Endodermal cell (in vitro differentiated cells): ENCODE measurements at regions not wholly inside any gene's neighbourhood (a gene's known extent, or its start where the extent isn't known, plus 50 kb on each side); places are given as distances from the start of the nearest gene placed in this dataset.

Experiments
- DNase-seq: peaks from one replicate; pipeline ENCODE4 v3.0.0-alpha.2; 2017
- H3K27ac ChIP-seq: 2 replicates; pipeline ENCODE4 v1.5.1; 2013; ENCODE audit warnings: mild to moderate bottlenecking, low read depth, low read length, moderate library complexity
- H3K27me3 ChIP-seq: 2 replicates; pipeline ENCODE4 v1.6.1; 2013; ENCODE audit warnings: mild to moderate bottlenecking, low read length, moderate library complexity; ENCODE audit not compliant: insufficient read depth, control insufficient read depth, poor library complexity, severe bottlenecking
- H3K36me3 ChIP-seq: 2 replicates; pipeline ENCODE4 v1.7.0; 2013; ENCODE audit warnings: mild to moderate bottlenecking, low read length, moderate library complexity; ENCODE audit not compliant: control insufficient read depth, insufficient read depth
- H3K4me1 ChIP-seq: one replicate; pipeline ENCODE4 v1.7.0; 2013; ENCODE audit warnings: low read length; ENCODE audit not compliant: control insufficient read depth, insufficient read depth
- H3K4me3 ChIP-seq: 2 replicates; pipeline ENCODE4 v1.5.1; 2013; ENCODE audit warnings: mild to moderate bottlenecking, low read length, moderate library complexity
- H3K9ac ChIP-seq: 2 replicates; pipeline ENCODE4 v1.6.1; 2013; ENCODE audit warnings: mild to moderate bottlenecking, low read length, moderate library complexity; ENCODE audit not compliant: poor library complexity, severe bottlenecking; ENCODE audit errors: extremely low read depth
- H3K9me3 ChIP-seq: 2 replicates; pipeline ENCODE4 v1.6.1; 2013; ENCODE audit warnings: mild to moderate bottlenecking, low read length, moderate library complexity; ENCODE audit not compliant: control insufficient read depth
- H3K27ac Mint-ChIP-seq: 2 replicates; pipeline ENCODE4 v1.8.0; 2020; ENCODE audit warnings: mixed read lengths
- H3K27me3 Mint-ChIP-seq: 2 replicates; pipeline ENCODE4 v1.8.0; 2021; ENCODE audit warnings: mild to moderate bottlenecking, mixed read lengths; ENCODE audit not compliant: insufficient read depth
- H3K36me3 Mint-ChIP-seq: 2 replicates; pipeline ENCODE4 v1.8.0; 2020; ENCODE audit warnings: low read depth, mixed read lengths
- H3K4me1 Mint-ChIP-seq: 2 replicates; pipeline ENCODE4 v1.8.0; 2020; ENCODE audit warnings: mixed read lengths
- H3K4me3 Mint-ChIP-seq: 2 replicates; pipeline ENCODE4 v1.8.0; 2020; ENCODE audit warnings: mild to moderate bottlenecking, moderate library complexity, mixed read lengths
- H3K9me3 Mint-ChIP-seq: 2 replicates; pipeline ENCODE4 v1.8.0; 2020; ENCODE audit warnings: mild to moderate bottlenecking, mixed read lengths
- WGBS, 2 experiments: methylation state at CpG; one replicate each; pipeline versions ENCODE4 v1.1.5 to v1.1.7; 2013; ENCODE audit warnings: missing lambda C conversion rate in 2 of 2, mixed read lengths in 1 of 2; ENCODE audit not compliant: insufficient coverage in 1 of 2, insufficient read length in 1 of 2; 5-methylcytosine and 5-hydroxymethylcytosine counted together
- TF ChIP-seq, protein P1 (sequence below): fragments of 200-600 bp; sonication (generic); conservative IDR thresholded peaks from 2 replicates; pipeline ENCODE4 v1.5.0; 2021; ENCODE audit warnings: antibody characterized with exemption, mild to moderate bottlenecking

DNA sequence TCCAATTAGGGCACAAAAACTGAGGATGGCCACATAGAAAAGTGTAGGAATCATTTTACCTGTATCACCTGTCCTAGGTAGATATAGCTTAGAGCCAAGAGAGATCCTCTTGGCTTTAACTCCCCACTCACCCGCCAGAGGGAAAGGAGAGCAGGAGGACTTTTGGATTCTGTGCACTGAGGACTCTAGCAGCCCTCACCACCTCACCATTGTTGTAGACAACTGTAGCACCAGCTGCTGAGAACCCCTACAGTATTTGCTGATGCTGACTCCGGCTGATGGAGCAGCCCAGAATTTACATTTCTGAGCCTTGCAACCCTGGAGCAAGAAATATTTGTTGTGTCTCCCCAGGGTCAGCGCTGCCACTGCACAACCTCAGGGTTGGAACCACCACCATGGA, 2044.4 kb downstream of the OLFM4 start:
- DNase-seq: no peak
- Mint-ChIP-seq H3K36me3 (no peaks in the 10 kb centered on the region), H3K27me3 (no peaks in the 10 kb centered on the region), H3K27ac (no peak overlapping the region), H3K4me3 (no peak overlapping the region), H3K9me3 (no peaks in the 10 kb centered on the region), H3K4me1 (no peaks in the 10 kb centered on the region)
- no peaks in the 10 kb centered on the region for H3K9me3 ChIP-seq
- H3K27me3 ChIP-seq: no peaks in the 10 kb centered on the region
- TF ChIP-seq, protein P1, sequence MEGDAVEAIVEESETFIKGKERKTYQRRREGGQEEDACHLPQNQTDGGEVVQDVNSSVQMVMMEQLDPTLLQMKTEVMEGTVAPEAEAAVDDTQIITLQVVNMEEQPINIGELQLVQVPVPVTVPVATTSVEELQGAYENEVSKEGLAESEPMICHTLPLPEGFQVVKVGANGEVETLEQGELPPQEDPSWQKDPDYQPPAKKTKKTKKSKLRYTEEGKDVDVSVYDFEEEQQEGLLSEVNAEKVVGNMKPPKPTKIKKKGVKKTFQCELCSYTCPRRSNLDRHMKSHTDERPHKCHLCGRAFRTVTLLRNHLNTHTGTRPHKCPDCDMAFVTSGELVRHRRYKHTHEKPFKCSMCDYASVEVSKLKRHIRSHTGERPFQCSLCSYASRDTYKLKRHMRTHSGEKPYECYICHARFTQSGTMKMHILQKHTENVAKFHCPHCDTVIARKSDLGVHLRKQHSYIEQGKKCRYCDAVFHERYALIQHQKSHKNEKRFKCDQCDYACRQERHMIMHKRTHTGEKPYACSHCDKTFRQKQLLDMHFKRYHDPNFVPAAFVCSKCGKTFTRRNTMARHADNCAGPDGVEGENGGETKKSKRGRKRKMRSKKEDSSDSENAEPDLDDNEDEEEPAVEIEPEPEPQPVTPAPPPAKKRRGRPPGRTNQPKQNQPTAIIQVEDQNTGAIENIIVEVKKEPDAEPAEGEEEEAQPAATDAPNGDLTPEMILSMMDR: no peak
- H3K27ac ChIP-seq: no peak overlapping the region
- H3K4me3 ChIP-seq: no peak overlapping the region
- no peak overlapping the region for H3K9ac ChIP-seq
- H3K36me3 ChIP-seq: no peaks in the 10 kb centered on the region
- H3K4me1 ChIP-seq: no peaks in the 10 kb centered on the region
- 92 to 100% methylated on average over 1 to 3 of the region's 3 CpGs for WGBS, 2 experiments

DNA sequence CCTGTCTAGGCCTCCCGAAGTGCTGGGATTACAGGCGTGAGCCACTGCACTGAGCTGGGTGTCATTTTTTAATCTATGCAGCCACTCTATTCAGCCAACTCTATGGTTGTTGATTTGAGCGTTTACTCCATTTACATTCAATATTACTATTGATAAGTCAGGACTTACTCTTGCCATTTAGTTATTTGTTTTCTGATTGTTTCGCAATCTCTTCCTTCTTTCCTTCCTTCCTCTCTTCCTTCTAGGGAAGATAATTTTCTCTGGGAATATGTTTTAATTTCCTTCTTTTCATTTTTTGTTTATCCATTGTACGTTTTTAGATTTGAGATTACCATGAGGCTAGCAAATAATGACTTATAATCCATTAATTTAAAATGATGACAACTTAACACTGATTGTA, 2056.0 kb downstream of the OLFM4 start:
- Histone ChIP-seq H3K4me1 (no peaks in the 10 kb centered on the region), H3K36me3 (no peaks in the 10 kb centered on the region), H3K9me3 (no peaks in the 10 kb centered on the region), H3K4me3 (no peak overlapping the region), H3K27me3 (no peaks in the 10 kb centered on the region), H3K27ac (no peak overlapping the region), H3K9ac (no peak overlapping the region)
- Mint-ChIP-seq H3K4me3 (no peak overlapping the region), H3K36me3 (no peaks in the 10 kb centered on the region), H3K4me1 (peaks cover 1% of the 10 kb centered on the region), H3K9me3 (peaks cover 7% of the 10 kb centered on the region), H3K27ac (no peak overlapping the region), H3K27me3 (no peaks in the 10 kb centered on the region)
- DNase-seq: no peak
- WGBS, 2 experiments: 91 to 100% methylated on average over 4 of the region's 5 CpGs
- TF ChIP-seq, protein P1: no peak

DNA sequence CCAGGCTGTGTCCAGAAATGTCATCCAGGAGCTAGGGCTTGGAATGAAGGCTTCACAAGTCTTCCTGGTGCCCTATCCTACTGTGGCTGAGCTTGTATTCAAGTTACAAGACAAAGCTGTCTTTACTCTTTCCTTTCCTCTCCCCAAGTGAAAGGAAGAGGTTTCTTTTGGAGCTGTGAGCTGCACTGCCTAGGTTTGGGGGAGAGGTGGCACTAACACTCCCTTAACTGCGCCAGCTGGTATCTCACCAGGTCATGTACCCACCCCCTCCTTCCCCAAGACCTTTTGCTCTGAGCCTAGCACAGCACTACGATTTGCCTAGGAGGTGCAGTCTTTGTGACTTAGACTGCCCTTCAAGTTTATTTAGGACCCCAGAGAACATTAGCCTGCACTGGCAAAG, 2053.6 kb upstream of the PRR20A start:
- peaks cover 1% of the 10 kb centered on the region for H3K4me1 Mint-ChIP-seq
- 86% methylated on average over 2 of the region's 2 CpGs; no CpG with 5 or more reads in 1 of the 2 experiments for WGBS, 2 experiments
- no peaks in the 10 kb centered on the region for H3K36me3 Mint-ChIP-seq
- Histone ChIP-seq H3K9me3 (no peaks in the 10 kb centered on the region), H3K4me1 (no peaks in the 10 kb centered on the region), H3K36me3 (no peaks in the 10 kb centered on the region), H3K27ac (no peak overlapping the region), H3K9ac (no peak overlapping the region), H3K27me3 (no peaks in the 10 kb centered on the region), H3K4me3 (no peak overlapping the region)
- no peak overlapping the region for H3K4me3 Mint-ChIP-seq
- no peak overlapping the region for H3K27ac Mint-ChIP-seq
- no peaks in the 10 kb centered on the region for H3K27me3 Mint-ChIP-seq
- TF ChIP-seq, protein P1: peak; percentile 42
- H3K9me3 Mint-ChIP-seq: peaks cover 7% of the 10 kb centered on the region
- peak; percentile 62 for DNase-seq
